ENCODE measurements at regions not wholly inside any gene's neighbourhood (a gene's known extent, or its start where the extent isn't known, plus 50 kb on each side); places are given as distances from the start of the nearest gene placed in this dataset.

GRCh38 chr4:120277391-120277790, 210.7 kb upstream of the MAD2L1 start:
- Histone ChIP-seq H2AK9ac (replicated peaks; ENCODE audit: low read depth, low read length, poor library complexity) (no peak overlapping the region), H2BK5ac (ENCODE audit: low read depth, low read length, poor library complexity, severe bottlenecking) (no peak overlapping the region), H2BK20ac (ENCODE audit: low read depth, low read length) (no peak overlapping the region), H3K4me2 (ENCODE audit: low read depth, low read length) (no peak overlapping the region), H3K4me3 (ENCODE audit: insufficient read depth, low read depth, low read length) (no peak overlapping the region), H3K14ac (replicated peaks; ENCODE audit: low read depth, low read length) (no peak overlapping the region), H3K36me3 (ENCODE audit: control insufficient read depth, insufficient read depth, low read length) (no peaks in the 10 kb centered on the region), H4K20me1 (ENCODE audit: insufficient read depth, low read length) (no peaks in the 10 kb centered on the region), H3K79me1 (ENCODE audit: low read depth in 1 of 2, low read length in 2 of 2) (no peaks in the 10 kb centered on the region), H3K18ac (ENCODE audit: low read depth, low read length) (no peak overlapping the region), H2AFZ (replicated peaks; ENCODE audit: low read length, poor library complexity) (no peak overlapping the region), H4K8ac (ENCODE audit: low read depth in 2 of 2, low read length in 2 of 2) (no peak overlapping the region), H2AK5ac (ENCODE audit: low read depth, low read length) (no peak overlapping the region), H3K9me3 (ENCODE audit: control insufficient read depth, insufficient read depth, low read length) (no peaks in the 10 kb centered on the region), H3K56ac (ENCODE audit: extremely low read depth, insufficient read depth, low read length) (no peak overlapping the region), H3K27ac (ENCODE audit: insufficient read depth, low read length) (no peak overlapping the region), H4K91ac (ENCODE audit: insufficient read depth, low read depth, low read length) (no peak overlapping the region), H4K5ac (ENCODE audit: low read depth, low read length) (no peak overlapping the region), H3K9ac (ENCODE audit: low read depth, low read length) (no peak overlapping the region), H3K4ac (ENCODE audit: low read depth, low read length) (no peak overlapping the region), H2BK15ac (ENCODE audit: low read depth, low read length) (no peak overlapping the region), H3K4me1 (ENCODE audit: control insufficient read depth, insufficient read depth, low read length) (no peaks in the 10 kb centered on the region), H3K9me1 (ENCODE audit: insufficient read depth, low read length) (no peaks in the 10 kb centered on the region), H3K23ac (ENCODE audit: low read depth, low read length) (no peak overlapping the region), H3K27me3 (ENCODE audit: control insufficient read depth, insufficient read depth, low read length) (no peaks in the 10 kb centered on the region), H2BK120ac (ENCODE audit: low read depth, low read length) (no peak overlapping the region)
- POLR2A ChIA-PET (ENCODE audit: unreplicated experiment), result no interaction called here
- in situ Hi-C loops (cut with MboI; ENCODE audit: low sequenced_read_pairs) (no loop called here), dilution Hi-C loops (cut with HindIII; ENCODE audit: low sequenced_read_pairs, unreplicated experiment) (no loop called here), intact Hi-C loops (cut with micrococcal nuclease) (no loop called here)
- CTCF ChIA-PET, result no interaction called here
- no peak for DNase-seq
- BruUV-seq (replicated peaks), result no TSS peak
- TF ChIP-seq CTCF (conservative IDR thresholded peaks at IDR 0.05; ENCODE audit: low read depth, low read length) (no peak), BHLHE40 (IDR thresholded peaks at IDR 0.05; ENCODE audit: low read depth, low read length) (no peak), NFE2L2 (IDR thresholded peaks at IDR 0.05; ENCODE audit: low read depth, low read length) (no peak), ELK1 (IDR thresholded peaks at IDR 0.05; ENCODE audit: borderline replicate concordance, low read depth, low read length) (no peak), CHD1 (IDR thresholded peaks at IDR 0.05; ENCODE audit: low read depth, low read length) (no peak), POLR2A (IDR thresholded peaks at IDR 0.05; ENCODE audit: low read depth, low read length) (no peak), FOS (IDR thresholded peaks at IDR 0.05; ENCODE audit: low read depth, low read length) (no peak), MAZ (IDR thresholded peaks at IDR 0.05; ENCODE audit: borderline replicate concordance, low read depth, low read length) (no peak), MXI1 (IDR thresholded peaks at IDR 0.05; ENCODE audit: borderline replicate concordance, low read depth, low read length) (no peak), RAD21 (IDR thresholded peaks at IDR 0.05; ENCODE audit: low read length) (no peak), SMC3 (IDR thresholded peaks at IDR 0.05; ENCODE audit: low read depth, low read length) (no peak), USF2 (IDR thresholded peaks at IDR 0.05; ENCODE audit: low read depth, low read length) (no peak), RFX5 (IDR thresholded peaks at IDR 0.05; ENCODE audit: low read depth, low read length) (no peak), CEBPB (IDR thresholded peaks at IDR 0.05; ENCODE audit: low read depth, low read length) (no peak), RCOR1 (IDR thresholded peaks at IDR 0.05; ENCODE audit: insufficient replicate concordance, low read length) (no peak), MAFK (IDR thresholded peaks at IDR 0.05; ENCODE audit: low read depth, low read length) (no peak)
- no peak for ATAC-seq (ENCODE audit: low read depth)

Measured in IMR-90 (cell line).